ENCODE measurements at regions not wholly inside any gene's neighbourhood (a gene's known extent, or its start where the extent isn't known, plus 50 kb on each side); places are given as distances from the start of the nearest gene placed in this dataset.

- TF ChIP-seq FOXP2 (optimal IDR thresholded peaks at IDR 0.05; ENCODE audit: borderline replicate concordance, extremely low read depth, extremely low read length, insufficient read depth) (no peak), POLR2AphosphoS5 (IDR thresholded peaks at IDR 0.05; ENCODE audit: low read depth, low read length) (no peak), REST (IDR thresholded peaks at IDR 0.05; ENCODE audit: insufficient read depth in 1 of 2, low read depth in 2 of 2, low read length in 2 of 2) (no peak), SIN3A (IDR thresholded peaks at IDR 0.05; ENCODE audit: borderline replicate concordance, insufficient read depth, low read length) (no peak), TAF1 (IDR thresholded peaks at IDR 0.05; ENCODE audit: borderline replicate concordance, insufficient read depth, low read length) (no peak)
Measured at GRCh38 chr5:68352166-68352565, 136.6 kb downstream of the PIK3R1 start.

- no peak for TF ChIP-seq REST (IDR thresholded peaks at IDR 0.05; ENCODE audit: insufficient read depth in 1 of 2, low read depth in 2 of 2, low read length in 2 of 2)
- TF ChIP-seq POLR2AphosphoS5 (IDR thresholded peaks at IDR 0.05; ENCODE audit: low read depth, low read length) = no peak
- no peak for TF ChIP-seq SIN3A (IDR thresholded peaks at IDR 0.05; ENCODE audit: borderline replicate concordance, insufficient read depth, low read length)
- TF ChIP-seq TAF1 (IDR thresholded peaks at IDR 0.05; ENCODE audit: borderline replicate concordance, insufficient read depth, low read length) = no peak
Measured at GRCh38 chr5:68353605-68354004, 138.0 kb downstream of the PIK3R1 start.

GRCh38 chr5:68354315-68354714 is 138.8 kb downstream of the PIK3R1 start:
- TF ChIP-seq TAF1 (IDR thresholded peaks at IDR 0.05; ENCODE audit: borderline replicate concordance, insufficient read depth, low read length) = no peak
- no peak for TF ChIP-seq SIN3A (IDR thresholded peaks at IDR 0.05; ENCODE audit: borderline replicate concordance, insufficient read depth, low read length)
- no peak for TF ChIP-seq REST (IDR thresholded peaks at IDR 0.05; ENCODE audit: insufficient read depth in 1 of 2, low read depth in 2 of 2, low read length in 2 of 2)
- no peak for TF ChIP-seq FOXP2 (optimal IDR thresholded peaks at IDR 0.05; ENCODE audit: borderline replicate concordance, extremely low read depth, extremely low read length, insufficient read depth)
- no peak for TF ChIP-seq POLR2AphosphoS5 (IDR thresholded peaks at IDR 0.05; ENCODE audit: low read depth, low read length)

GRCh38 chr5:68356216-68356615 is 140.7 kb downstream of the PIK3R1 start:
- TF ChIP-seq FOXP2 (optimal IDR thresholded peaks at IDR 0.05; ENCODE audit: borderline replicate concordance, extremely low read depth, extremely low read length, insufficient read depth) (no peak), TAF1 (IDR thresholded peaks at IDR 0.05; ENCODE audit: borderline replicate concordance, insufficient read depth, low read length) (no peak), REST (IDR thresholded peaks at IDR 0.05; ENCODE audit: insufficient read depth in 1 of 2, low read depth in 2 of 2, low read length in 2 of 2) (no peak), SIN3A (IDR thresholded peaks at IDR 0.05; ENCODE audit: borderline replicate concordance, insufficient read depth, low read length) (no peak), POLR2AphosphoS5 (IDR thresholded peaks at IDR 0.05; ENCODE audit: low read depth, low read length) (no peak)

GRCh38 chr5:68356623-68357022 is 141.1 kb downstream of the PIK3R1 start:
- no peak for TF ChIP-seq TAF1 (IDR thresholded peaks at IDR 0.05; ENCODE audit: borderline replicate concordance, insufficient read depth, low read length)
- no peak for TF ChIP-seq FOXP2 (optimal IDR thresholded peaks at IDR 0.05; ENCODE audit: borderline replicate concordance, extremely low read depth, extremely low read length, insufficient read depth)
- TF ChIP-seq REST (IDR thresholded peaks at IDR 0.05; ENCODE audit: insufficient read depth in 1 of 2, low read depth in 2 of 2, low read length in 2 of 2) = no peak
- no peak for TF ChIP-seq SIN3A (IDR thresholded peaks at IDR 0.05; ENCODE audit: borderline replicate concordance, insufficient read depth, low read length)
- TF ChIP-seq POLR2AphosphoS5 (IDR thresholded peaks at IDR 0.05; ENCODE audit: low read depth, low read length) = no peak

Data from PFSK-1 (cell line).